22Rv1 (cell line): ENCODE measurements at regions not wholly inside any gene's neighbourhood (a gene's known extent, or its start where the extent isn't known, plus 50 kb on each side); places are given as distances from the start of the nearest gene placed in this dataset.
"Not testable (repeated sequence)": the region's sequence is repeated elsewhere in the genome, so short reads cannot be mapped to it uniquely, and the experiment has no call there.

Source experiments
- CTCF ChIP-seq: fragments of 450-650 bp; IDR thresholded peaks from 2 replicates; pipeline ENCODE4 v1.5.1; 2017; ENCODE audit warnings: mild to moderate bottlenecking
- ZFX ChIP-seq: fragments of 450-650 bp; IDR thresholded peaks from 2 replicates; pipeline ENCODE4 v1.6.1; 2017; ENCODE audit warnings: antibody characterized with exemption, borderline replicate concordance

GRCh38 chr10:46841051-46841593, 70.1 kb upstream of the PTPN20 start:
- TF ChIP-seq CTCF, ZFX: not testable (repeated sequence)
